DMS79 treated with DMSO at 0.1 percent for 48 hours (cell line): ENCODE measurements at regions not wholly inside any gene's neighbourhood (a gene's known extent, or its start where the extent isn't known, plus 50 kb on each side); places are given as distances from the start of the nearest gene placed in this dataset.

ENCODE experiments used
- DNase-seq: peaks from one replicate; lab custom pipeline; 2025; lab: John Stamatoyannopoulos, UW

- no peak for DNase-seq
These were observed 358.0 kb upstream of the FAT3 start for GRCh38 chr11:91866642-91867041.

- peak; percentile 74 for DNase-seq
These were observed 364.0 kb upstream of the FAT3 start for GRCh38 chr11:91860661-91861060.

- DNase-seq: peak; percentile 53
These were observed 365.0 kb upstream of the FAT3 start for GRCh38 chr11:91859666-91860065.

- no peak for DNase-seq
These were observed 367.4 kb upstream of the FAT3 start for GRCh38 chr11:91857179-91857578.

- no peak for DNase-seq
These were observed 369.8 kb upstream of the FAT3 start for GRCh38 chr11:91854780-91855179.

GRCh38 chr11:91854171-91854570 lies 370.4 kb upstream of the FAT3 start:
- no peak for DNase-seq

- no peak for DNase-seq
These were observed 372.7 kb upstream of the FAT3 start for GRCh38 chr11:91851908-91852307.

- no peak for DNase-seq
These were observed 373.9 kb upstream of the FAT3 start for GRCh38 chr11:91850533-91851275.

- DNase-seq: no peak
These were observed 374.6 kb upstream of the FAT3 start for GRCh38 chr11:91850021-91850420.

- no peak for DNase-seq
These were observed 378.0 kb upstream of the FAT3 start for GRCh38 chr11:91846649-91847048.

- DNase-seq: no peak
These were observed 378.6 kb upstream of the FAT3 start for GRCh38 chr11:91846002-91846401.

- DNase-seq: no peak
These were observed 383.9 kb upstream of the FAT3 start for GRCh38 chr11:91840640-91841240.

- DNase-seq: no peak
These were observed 386.9 kb upstream of the FAT3 start for GRCh38 chr11:91837411-91838330.

- no peak for DNase-seq
These were observed 389.5 kb upstream of the FAT3 start for GRCh38 chr11:91835051-91835560.

GRCh38 chr11:91828901-91829300 lies 395.7 kb upstream of the FAT3 start:
- no peak for DNase-seq

GRCh38 chr11:91825777-91826176 lies 398.8 kb upstream of the FAT3 start:
- DNase-seq: no peak

- no peak for DNase-seq
These were observed 401.3 kb upstream of the FAT3 start for GRCh38 chr11:91823252-91823830.

- no peak for DNase-seq
These were observed 401.8 kb upstream of the FAT3 start for GRCh38 chr11:91822805-91823204.

GRCh38 chr11:91820709-91821108 lies 403.9 kb upstream of the FAT3 start:
- no peak for DNase-seq

GRCh38 chr11:91819777-91820176 lies 404.8 kb upstream of the FAT3 start:
- no peak for DNase-seq

- no peak for DNase-seq
These were observed 405.4 kb upstream of the FAT3 start for GRCh38 chr11:91819195-91819594.

- DNase-seq: no peak
These were observed 406.6 kb upstream of the FAT3 start for GRCh38 chr11:91817996-91818395.
